NB4 (cell line): ENCODE measurements at regions not wholly inside any gene's neighbourhood (a gene's known extent, or its start where the extent isn't known, plus 50 kb on each side); places are given as distances from the start of the nearest gene placed in this dataset.

Source experiments
- POLR2A ChIP-seq: IDR thresholded peaks from 2 replicates; pipeline ENCODE4 v1.6.1; 2011; ENCODE audit warnings: mild to moderate bottlenecking; ENCODE audit not compliant: insufficient read length; ENCODE audit errors: extremely low read depth
- TF ChIP-seq, protein P1 (sequence below): IDR thresholded peaks from one replicate; pipeline ENCODE4 v1.5.1; 2012; ENCODE audit warnings: low read depth, low read length
- TF ChIP-seq, protein P2 (sequence below): IDR thresholded peaks from 2 replicates; pipeline ENCODE4 v1.6.1; 2011; ENCODE audit warnings: low read depth, low read length

DNA sequence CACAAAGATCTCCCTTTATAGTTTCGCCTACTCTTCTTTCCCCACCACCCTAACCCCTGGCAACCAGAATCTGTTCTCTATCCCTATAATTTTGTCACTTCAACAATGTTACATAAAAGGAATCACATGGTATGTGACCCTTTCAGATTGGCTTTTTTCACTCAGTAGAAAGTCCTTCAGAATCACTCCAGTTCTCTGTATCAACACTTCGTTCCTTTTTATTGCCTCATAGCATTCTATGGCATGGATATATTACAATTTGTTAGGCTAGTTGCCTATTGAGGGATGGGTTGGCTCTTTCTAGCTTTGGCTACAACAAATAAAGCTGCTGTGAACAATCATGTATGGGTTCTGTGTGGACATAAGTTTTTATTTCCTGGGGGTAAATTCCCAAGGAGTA lies 163.1 kb downstream of the RPIA start:
- TF ChIP-seq, protein P1, sequence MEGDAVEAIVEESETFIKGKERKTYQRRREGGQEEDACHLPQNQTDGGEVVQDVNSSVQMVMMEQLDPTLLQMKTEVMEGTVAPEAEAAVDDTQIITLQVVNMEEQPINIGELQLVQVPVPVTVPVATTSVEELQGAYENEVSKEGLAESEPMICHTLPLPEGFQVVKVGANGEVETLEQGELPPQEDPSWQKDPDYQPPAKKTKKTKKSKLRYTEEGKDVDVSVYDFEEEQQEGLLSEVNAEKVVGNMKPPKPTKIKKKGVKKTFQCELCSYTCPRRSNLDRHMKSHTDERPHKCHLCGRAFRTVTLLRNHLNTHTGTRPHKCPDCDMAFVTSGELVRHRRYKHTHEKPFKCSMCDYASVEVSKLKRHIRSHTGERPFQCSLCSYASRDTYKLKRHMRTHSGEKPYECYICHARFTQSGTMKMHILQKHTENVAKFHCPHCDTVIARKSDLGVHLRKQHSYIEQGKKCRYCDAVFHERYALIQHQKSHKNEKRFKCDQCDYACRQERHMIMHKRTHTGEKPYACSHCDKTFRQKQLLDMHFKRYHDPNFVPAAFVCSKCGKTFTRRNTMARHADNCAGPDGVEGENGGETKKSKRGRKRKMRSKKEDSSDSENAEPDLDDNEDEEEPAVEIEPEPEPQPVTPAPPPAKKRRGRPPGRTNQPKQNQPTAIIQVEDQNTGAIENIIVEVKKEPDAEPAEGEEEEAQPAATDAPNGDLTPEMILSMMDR = no peak
- TF ChIP-seq, protein P2, sequence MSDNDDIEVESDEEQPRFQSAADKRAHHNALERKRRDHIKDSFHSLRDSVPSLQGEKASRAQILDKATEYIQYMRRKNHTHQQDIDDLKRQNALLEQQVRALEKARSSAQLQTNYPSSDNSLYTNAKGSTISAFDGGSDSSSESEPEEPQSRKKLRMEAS = no peak
- no peak for TF ChIP-seq POLR2A
